ENCODE measurements at regions not wholly inside any gene's neighbourhood (a gene's known extent, or its start where the extent isn't known, plus 50 kb on each side); places are given as distances from the start of the nearest gene placed in this dataset.

GRCh38 chr13:67416047-67416925 lies 186.2 kb upstream of the PCDH9 start:
- Histone ChIP-seq H3K9ac (no peak overlapping the region), H4K20me1 (ENCODE audit: low read depth) (no peaks in the 10 kb centered on the region), H2AFZ (replicated peaks) (peak overlapping the region; percentile 71), H3K36me3 (no peaks in the 10 kb centered on the region), H3K4me3 (no peak overlapping the region), H3K27ac (no peak overlapping the region), H3K9me3 (ENCODE audit: low read depth) (no peaks in the 10 kb centered on the region), H3K27me3 (no peaks in the 10 kb centered on the region), H3K79me2 (ENCODE audit: low read depth) (no peaks in the 10 kb centered on the region), H3F3A (ENCODE audit: low read depth) (no peaks in the 10 kb centered on the region), H3K4me1 (no peaks in the 10 kb centered on the region), H3K4me2 (no peak overlapping the region)
- Mint-ChIP-seq H3K36me3 (no peaks in the 10 kb centered on the region), H3K27me3 (ENCODE audit: insufficient read depth, low read depth) (no peaks in the 10 kb centered on the region), H3K9me3 (no peaks in the 10 kb centered on the region), H3K4me1 (no peaks in the 10 kb centered on the region), H3K4me3 (no peak overlapping the region), H3K27ac (no peak overlapping the region)
- TF ChIP-seq EZH2 (IDR thresholded peaks at IDR 0.05) (no peak), CTCF (IDR thresholded peaks at IDR 0.05) (peak; percentile 73), EZH2phosphoT487 (IDR thresholded peaks at IDR 0.05) (no peak)
- peak; percentile 68 for DNase-seq (ENCODE audit: low spot score)

- H3K4me1 Mint-ChIP-seq: peaks cover 15% of the 10 kb centered on the region
- no peaks in the 10 kb centered on the region for H4K20me1 ChIP-seq (ENCODE audit: low read depth)
These were observed 180.5 kb upstream of the PCDH9 start for GRCh38 chr13:67410645-67411044.

DNA sequence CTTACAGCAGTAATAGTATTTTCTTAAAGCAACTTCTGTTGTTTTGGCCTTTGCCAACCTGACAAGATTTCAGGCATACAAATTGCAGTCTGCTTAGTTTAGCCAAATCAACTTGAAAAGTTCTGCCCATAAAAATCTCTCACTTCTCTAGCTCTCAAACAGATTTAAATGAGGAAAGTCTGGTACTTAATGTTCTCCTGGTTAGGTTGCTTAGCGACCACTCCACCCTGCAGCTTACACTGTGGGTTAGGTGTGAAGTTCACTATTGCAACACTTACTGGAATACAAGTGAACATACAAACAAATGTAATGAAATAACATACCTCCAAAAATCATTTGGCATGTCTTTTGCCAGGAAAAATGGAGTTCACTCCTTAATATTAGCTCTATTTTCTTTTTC lies 178.7 kb upstream of the PCDH9 start:
- Histone ChIP-seq H3K4me3 (no peak overlapping the region), H3K27me3 (no peaks in the 10 kb centered on the region), H3K9me3 (ENCODE audit: low read depth) (no peaks in the 10 kb centered on the region), H3F3A (ENCODE audit: low read depth) (no peaks in the 10 kb centered on the region), H3K4me1 (peaks cover 12% of the 10 kb centered on the region), H3K27ac (no peak overlapping the region), H2AFZ (replicated peaks) (no peak overlapping the region), H3K9ac (no peak overlapping the region), H3K79me2 (ENCODE audit: low read depth) (no peaks in the 10 kb centered on the region), H4K20me1 (ENCODE audit: low read depth) (no peaks in the 10 kb centered on the region), H3K36me3 (no peaks in the 10 kb centered on the region), H3K4me2 (no peak overlapping the region)
- TF ChIP-seq EZH2phosphoT487 (IDR thresholded peaks at IDR 0.05) (no peak), CTCF (IDR thresholded peaks at IDR 0.05) (no peak), EZH2 (IDR thresholded peaks at IDR 0.05) (no peak)
- Mint-ChIP-seq H3K27me3 (ENCODE audit: insufficient read depth, low read depth) (no peaks in the 10 kb centered on the region), H3K4me1 (peaks cover 15% of the 10 kb centered on the region), H3K9me3 (no peaks in the 10 kb centered on the region), H3K27ac (no peak overlapping the region), H3K4me3 (no peak overlapping the region), H3K36me3 (no peaks in the 10 kb centered on the region)
- no peak for DNase-seq (ENCODE audit: low spot score)

More at GRCh38 chr13:67410645-67411044, 180.5 kb upstream of the PCDH9 start:
- peak overlapping the region; percentile 54 for H3K27ac Mint-ChIP-seq
- Histone ChIP-seq H3F3A (ENCODE audit: low read depth) (no peaks in the 10 kb centered on the region), H2AFZ (replicated peaks) (no peak overlapping the region), H3K27ac (no peak overlapping the region), H3K79me2 (ENCODE audit: low read depth) (no peaks in the 10 kb centered on the region), H3K9me3 (ENCODE audit: low read depth) (no peaks in the 10 kb centered on the region), H3K4me3 (no peak overlapping the region), H3K36me3 (no peaks in the 10 kb centered on the region), H3K9ac (no peak overlapping the region), H3K27me3 (no peaks in the 10 kb centered on the region), H3K4me2 (peak overlapping the region; percentile 23), H3K4me1 (peaks cover 12% of the 10 kb centered on the region)
- H3K36me3 Mint-ChIP-seq: no peaks in the 10 kb centered on the region
- H3K9me3 Mint-ChIP-seq: no peaks in the 10 kb centered on the region
- H3K27me3 Mint-ChIP-seq (ENCODE audit: insufficient read depth, low read depth): no peaks in the 10 kb centered on the region
- no peak for TF ChIP-seq EZH2 (IDR thresholded peaks at IDR 0.05)
- no peak for TF ChIP-seq CTCF (IDR thresholded peaks at IDR 0.05)
- no peak for TF ChIP-seq EZH2phosphoT487 (IDR thresholded peaks at IDR 0.05)
- H3K4me3 Mint-ChIP-seq: no peak overlapping the region
- peak; percentile 41 for DNase-seq (ENCODE audit: low spot score)

Measured in neural progenitor cell (in vitro differentiated cells).